GM18498 (cell line): ENCODE measurements at regions not wholly inside any gene's neighbourhood (a gene's known extent, or its start where the extent isn't known, plus 50 kb on each side); places are given as distances from the start of the nearest gene placed in this dataset.

Source experiments
- ATAC-seq: cut with Tn5 transposase; IDR thresholded peaks from one replicate; pipeline ENCODE4 v1.9.1; 2021; ENCODE audit warnings: mild to moderate bottlenecking, moderate library complexity; ENCODE audit not compliant: unreplicated experiment

DNA sequence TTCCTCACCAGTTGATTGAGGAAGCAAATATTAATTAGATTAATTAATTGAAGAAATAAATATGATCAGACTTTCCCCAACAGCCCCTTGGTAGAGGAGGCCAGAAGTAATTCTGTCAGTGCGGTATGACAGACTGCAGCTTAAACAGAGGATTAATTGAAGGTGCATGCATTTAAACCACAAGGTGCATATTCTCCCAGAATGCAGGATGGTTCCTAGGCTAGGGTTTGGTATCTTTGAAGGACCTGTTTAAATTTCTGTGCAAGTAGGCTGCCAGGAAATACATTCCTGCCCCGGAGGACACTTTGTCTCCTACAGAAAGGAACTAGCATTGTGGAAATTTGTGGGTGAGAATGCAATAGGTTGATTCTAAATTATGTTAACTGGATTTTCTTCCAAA lies 50.5 kb upstream of the PALM2AKAP2 start:
- ATAC-seq, result no peak
